Loucy (cell line): ENCODE measurements at regions not wholly inside any gene's neighbourhood (a gene's known extent, or its start where the extent isn't known, plus 50 kb on each side); places are given as distances from the start of the nearest gene placed in this dataset.

Experiments used
- H2AFZ ChIP-seq: fragments of 200-600 bp; sonication (generic); 2 replicates; pipeline ENCODE4 v1.6.0; 2016; ENCODE audit warnings: antibody characterized with exemption, mild to moderate bottlenecking, low read length, moderate library complexity
- H3F3A ChIP-seq: fragments of 200-600 bp; 2 replicates; pipeline ENCODE4 v1.6.0; 2016; ENCODE audit warnings: antibody characterized with exemption, low read depth, mild to moderate bottlenecking
- H3K27me3 ChIP-seq: fragments of 200-600 bp; sonication (generic); 2 replicates; pipeline ENCODE4 v1.6.1; 2014; ENCODE audit warnings: low read length, mild to moderate bottlenecking; ENCODE audit not compliant: insufficient read depth, poor library complexity, severe bottlenecking
- H3K36me3 ChIP-seq: fragments of 200-600 bp; sonication (generic); 2 replicates; pipeline ENCODE4 v1.6.1; 2016; ENCODE audit warnings: low read length; ENCODE audit not compliant: insufficient read depth
- H3K4me1 ChIP-seq: fragments of 200-600 bp; sonication (generic); 2 replicates; pipeline ENCODE4 v1.5.1; 2014; ENCODE audit warnings: low read length, mild to moderate bottlenecking; ENCODE audit not compliant: insufficient read depth, poor library complexity, severe bottlenecking
- H3K4me2 ChIP-seq: fragments of 200-600 bp; sonication (generic); 2 replicates; pipeline ENCODE4 v1.6.0; 2014; ENCODE audit warnings: antibody characterized with exemption, low read length, low read depth, mild to moderate bottlenecking; ENCODE audit not compliant: poor library complexity, severe bottlenecking
- H3K4me3 ChIP-seq: fragments of 200-600 bp; sonication (generic); 2 replicates; pipeline ENCODE4 v1.5.1; 2014; ENCODE audit warnings: low read length, mild to moderate bottlenecking, mixed read lengths; ENCODE audit not compliant: poor library complexity, severe bottlenecking
- H3K79me2 ChIP-seq: fragments of 200-600 bp; sonication (generic); 2 replicates; pipeline ENCODE4 v1.6.1; 2014; ENCODE audit warnings: low read length; ENCODE audit not compliant: insufficient read depth
- H3K9ac ChIP-seq: fragments of 200-600 bp; sonication (generic); 2 replicates; pipeline ENCODE4 v1.6.0; 2014; ENCODE audit warnings: mild to moderate bottlenecking, low read depth, low read length, moderate library complexity; ENCODE audit not compliant: poor library complexity, severe bottlenecking
- H3K9me2 ChIP-seq: fragments of 200-600 bp; sonication (generic); replicated peaks from 2 replicates; pipeline ENCODE4 v1.6.1; 2016; ENCODE audit warnings: low read depth, low read length, mixed read lengths
- H3K9me3 ChIP-seq: fragments of 200-600 bp; sonication (generic); 2 replicates; pipeline ENCODE4 v1.6.1; 2014; ENCODE audit warnings: mild to moderate bottlenecking, antibody characterized with exemption, low read length, low read depth; ENCODE audit not compliant: insufficient read depth
- H4K20me1 ChIP-seq: fragments of 200-600 bp; sonication (generic); 2 replicates; pipeline ENCODE4 v1.6.0; 2014; ENCODE audit warnings: antibody characterized with exemption, low read length, mild to moderate bottlenecking; ENCODE audit not compliant: insufficient read depth, poor library complexity, severe bottlenecking
- CTCF ChIP-seq: fragments of 200-600 bp; sonication (generic); conservative IDR thresholded peaks from 2 replicates; pipeline ENCODE4 v1.5.1; 2014; ENCODE audit warnings: mild to moderate bottlenecking, antibody characterized with exemption, low read length
- EZH2phosphoT487 ChIP-seq: fragments of 200-600 bp; IDR thresholded peaks from 2 replicates; pipeline ENCODE4 v1.6.1; 2018; ENCODE audit warnings: antibody characterized with exemption, mild to moderate bottlenecking, moderate library complexity, borderline replicate concordance

GRCh38 chr7:9242636-9243035 is 809.2 kb downstream of the NXPH1 start:
- Histone ChIP-seq H3K27me3 (no peaks in the 10 kb centered on the region), H3K4me3 (no peak overlapping the region), H3K79me2 (no peaks in the 10 kb centered on the region), H3K4me2 (no peak overlapping the region), H3K9ac (no peak overlapping the region), H3K9me2 (no peaks in the 10 kb centered on the region), H4K20me1 (no peaks in the 10 kb centered on the region), H3K4me1 (no peaks in the 10 kb centered on the region), H3K36me3 (no peaks in the 10 kb centered on the region), H3K9me3 (no peaks in the 10 kb centered on the region), H3F3A (no peaks in the 10 kb centered on the region), H2AFZ (no peak overlapping the region; the same call in 1 of the 2 replicates)
- TF ChIP-seq EZH2phosphoT487, result no peak
- TF ChIP-seq CTCF, result no peak

- H3F3A ChIP-seq, result no peaks in the 10 kb centered on the region
- H3K4me2 ChIP-seq, result no peak overlapping the region
- H3K4me3 ChIP-seq, result no peak overlapping the region
- no peak for TF ChIP-seq EZH2phosphoT487
- no peak for TF ChIP-seq CTCF
- H3K27me3 ChIP-seq, result no peaks in the 10 kb centered on the region
- no peaks in the 10 kb centered on the region for H3K36me3 ChIP-seq
- H3K9me3 ChIP-seq, result no peaks in the 10 kb centered on the region
- H3K4me1 ChIP-seq, result no peaks in the 10 kb centered on the region
- no peak overlapping the region for H2AFZ ChIP-seq
- no peaks in the 10 kb centered on the region for H3K79me2 ChIP-seq
- H3K9me2 ChIP-seq, result no peaks in the 10 kb centered on the region
- H3K9ac ChIP-seq, result no peak overlapping the region
- no peaks in the 10 kb centered on the region for H4K20me1 ChIP-seq
Measured at GRCh38 chr7:9250876-9251275, 817.5 kb downstream of the NXPH1 start.

GRCh38 chr7:9264395-9264794 is 831.0 kb downstream of the NXPH1 start:
- no peaks in the 10 kb centered on the region for H3K9me2 ChIP-seq
- no peak overlapping the region for H3K9ac ChIP-seq
- no peak overlapping the region for H3K4me3 ChIP-seq
- H3F3A ChIP-seq, result no peaks in the 10 kb centered on the region
- H3K4me1 ChIP-seq, result no peaks in the 10 kb centered on the region
- H2AFZ ChIP-seq, result no peak overlapping the region
- H4K20me1 ChIP-seq, result no peaks in the 10 kb centered on the region
- no peaks in the 10 kb centered on the region for H3K9me3 ChIP-seq
- H3K79me2 ChIP-seq, result no peaks in the 10 kb centered on the region
- H3K27me3 ChIP-seq, result no peaks in the 10 kb centered on the region
- no peak overlapping the region for H3K4me2 ChIP-seq
- no peaks in the 10 kb centered on the region for H3K36me3 ChIP-seq
- TF ChIP-seq EZH2phosphoT487, result no peak
- TF ChIP-seq CTCF, result peak; percentile 46
